HG03280 (cell line): ENCODE measurements at regions not wholly inside any gene's neighbourhood (a gene's known extent, or its start where the extent isn't known, plus 50 kb on each side); places are given as distances from the start of the nearest gene placed in this dataset.
"Not testable (repeated sequence)": the region's sequence is repeated elsewhere in the genome, so short reads cannot be mapped to it uniquely, and the experiment has no call there.

Source experiments
- ATAC-seq: cut with Tn5 transposase; IDR thresholded peaks from one replicate; pipeline ENCODE4 v1.9.1; 2021; ENCODE audit warnings: mild to moderate bottlenecking, moderate library complexity; ENCODE audit not compliant: unreplicated experiment

- no peak for ATAC-seq
Measured at GRCh38 chr4:33446953-33447352, 2726.8 kb downstream of the PCDH7 start.

- ATAC-seq = no peak
Measured at GRCh38 chr4:33448948-33449347, 2728.8 kb downstream of the PCDH7 start.

- no peak for ATAC-seq
Measured at GRCh38 chr4:33453436-33453835, 2733.3 kb downstream of the PCDH7 start.

GRCh38 chr4:33453916-33454315 is 2733.7 kb downstream of the PCDH7 start:
- no peak for ATAC-seq

- no peak for ATAC-seq
Measured at GRCh38 chr4:33465565-33465964, 2745.4 kb downstream of the PCDH7 start.

- no peak for ATAC-seq
Measured at GRCh38 chr4:33467291-33467690, 2747.1 kb downstream of the PCDH7 start.

GRCh38 chr4:33470805-33471204 is 2750.6 kb downstream of the PCDH7 start:
- no peak for ATAC-seq

- ATAC-seq = no peak
Measured at GRCh38 chr4:33477715-33478114, 2757.5 kb downstream of the PCDH7 start.

- ATAC-seq = no peak
Measured at GRCh38 chr4:33482773-33483172, 2761.5 kb downstream of the ARAP2 start.

- ATAC-seq = no peak
Measured at GRCh38 chr4:33485111-33485510, 2759.2 kb downstream of the ARAP2 start.

GRCh38 chr4:33493231-33493630 is 2751.1 kb downstream of the ARAP2 start:
- ATAC-seq = no peak

GRCh38 chr4:33494150-33494549 is 2750.2 kb downstream of the ARAP2 start:
- ATAC-seq = no peak

- not testable (repeated sequence) for ATAC-seq
Measured at GRCh38 chr4:33501587-33501986, 2742.7 kb downstream of the ARAP2 start.

GRCh38 chr4:33512397-33512796 is 2731.9 kb downstream of the ARAP2 start:
- no peak for ATAC-seq

GRCh38 chr4:33518856-33519255 is 2725.5 kb downstream of the ARAP2 start:
- no peak for ATAC-seq

- ATAC-seq = no peak
Measured at GRCh38 chr4:33532821-33533220, 2711.5 kb downstream of the ARAP2 start.

GRCh38 chr4:33536898-33537297 is 2707.4 kb downstream of the ARAP2 start:
- ATAC-seq = no peak

- no peak for ATAC-seq
Measured at GRCh38 chr4:33537527-33537926, 2706.8 kb downstream of the ARAP2 start.

- ATAC-seq = no peak
Measured at GRCh38 chr4:33543941-33544450, 2700.3 kb downstream of the ARAP2 start.

GRCh38 chr4:33551244-33551643 is 2693.1 kb downstream of the ARAP2 start:
- ATAC-seq = no peak

- no peak for ATAC-seq
Measured at GRCh38 chr4:33561259-33561658, 2683.1 kb downstream of the ARAP2 start.

- no peak for ATAC-seq
Measured at GRCh38 chr4:33566649-33567048, 2677.7 kb downstream of the ARAP2 start.

- ATAC-seq = no peak
Measured at GRCh38 chr4:33577791-33578190, 2666.5 kb downstream of the ARAP2 start.

GRCh38 chr4:33579951-33580350 is 2664.4 kb downstream of the ARAP2 start:
- ATAC-seq = no peak
